ENCODE measurements at regions not wholly inside any gene's neighbourhood (a gene's known extent, or its start where the extent isn't known, plus 50 kb on each side); places are given as distances from the start of the nearest gene placed in this dataset.

DNA sequence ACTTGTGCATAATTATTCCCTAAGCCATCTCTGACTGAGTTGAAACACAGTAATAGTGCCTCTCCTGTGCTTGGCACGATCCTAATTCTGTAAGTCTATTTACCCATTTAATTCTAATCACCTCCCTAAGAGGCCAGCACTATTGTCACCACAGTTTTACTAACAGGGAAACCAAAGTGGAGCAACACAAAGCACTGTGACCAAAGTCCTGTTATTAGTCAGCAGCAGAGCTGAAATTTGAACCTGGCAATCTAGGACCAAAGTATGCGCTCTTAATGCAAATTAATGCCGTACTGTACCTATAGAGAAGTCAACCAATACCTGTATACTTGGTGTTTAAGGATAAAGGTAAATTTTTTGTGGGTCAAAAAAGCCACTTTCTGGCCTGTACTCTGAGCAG is 77.1 kb upstream of the CNTLN start:
- peaks cover 0 to 7% of the 10 kb centered on the region in 2 donors for H3K27me3 Mint-ChIP-seq
- ATAC-seq: no peak
- H3K27ac Mint-ChIP-seq: no peak overlapping the region
- no peaks in the 10 kb centered on the region for H3K36me3 Mint-ChIP-seq
- DNase-seq (ENCODE audit: low spot score): no peak
- no peaks in the 10 kb centered on the region for H3K4me1 Mint-ChIP-seq (ENCODE audit: low read depth in 2 of 2)
- H3K4me3 Mint-ChIP-seq: no peak overlapping the region
- no peaks in the 10 kb centered on the region for H3K9me3 Mint-ChIP-seq

GRCh38 chr9:17052626-17053025 is 82.2 kb upstream of the CNTLN start:
- Mint-ChIP-seq H3K27ac (no peak overlapping the region), H3K36me3 (no peaks in the 10 kb centered on the region), H3K4me1 (ENCODE audit: low read depth in 2 of 2) (no peaks in the 10 kb centered on the region), H3K4me3 (no peak overlapping the region), H3K27me3 (peaks cover 0 to 4% of the 10 kb centered on the region in 2 donors), H3K9me3 (no peaks in the 10 kb centered on the region)
- DNase-seq (ENCODE audit: low spot score): no peak
- no peak for ATAC-seq

- ATAC-seq: no peak
- no peaks in the 10 kb centered on the region for H3K36me3 Mint-ChIP-seq
- no peaks in the 10 kb centered on the region for H3K4me1 Mint-ChIP-seq (ENCODE audit: low read depth in 2 of 2)
- H3K4me3 Mint-ChIP-seq: no peak overlapping the region
- peaks cover 10 to 23% of the 10 kb centered on the region in 2 donors for H3K27me3 Mint-ChIP-seq
- no peaks in the 10 kb centered on the region for H3K9me3 Mint-ChIP-seq
- H3K27ac Mint-ChIP-seq: no peak overlapping the region
- DNase-seq (ENCODE audit: low spot score): no peak
These were observed 89.4 kb upstream of the CNTLN start for GRCh38 chr9:17045381-17045940.

- Mint-ChIP-seq H3K4me1 (ENCODE audit: low read depth in 2 of 2) (no peaks in the 10 kb centered on the region), H3K9me3 (peaks cover 3% of the 10 kb centered on the region), H3K27ac (no peak overlapping the region), H3K36me3 (no peaks in the 10 kb centered on the region), H3K4me3 (no peak overlapping the region), H3K27me3 (peaks cover 0 to 7% of the 10 kb centered on the region in 2 donors)
- ATAC-seq (no peak), DNase-seq (ENCODE audit: low spot score) (no peak)
These were observed 103.3 kb upstream of the CNTLN start for GRCh38 chr9:17031546-17031945.

- Mint-ChIP-seq H3K9me3 (peaks cover under 1% of the 10 kb centered on the region), H3K36me3 (no peaks in the 10 kb centered on the region), H3K27ac (no peak overlapping the region), H3K4me3 (no peak overlapping the region), H3K27me3 (peaks cover 0 to 5% of the 10 kb centered on the region in 2 donors), H3K4me1 (ENCODE audit: low read depth in 2 of 2) (no peaks in the 10 kb centered on the region)
- DNase-seq (ENCODE audit: low spot score) (no peak), ATAC-seq (no peak)
These were observed 109.6 kb upstream of the CNTLN start for GRCh38 chr9:17025281-17025680.

GRCh38 chr9:17024129-17024528 is 110.7 kb upstream of the CNTLN start:
- Mint-ChIP-seq H3K4me3 (no peak overlapping the region), H3K27me3 (peaks cover 0 to 5% of the 10 kb centered on the region in 2 donors), H3K9me3 (no peaks in the 10 kb centered on the region), H3K36me3 (no peaks in the 10 kb centered on the region), H3K4me1 (ENCODE audit: low read depth in 2 of 2) (peaks cover 0 to 2% of the 10 kb centered on the region in 2 donors), H3K27ac (no peak overlapping the region)
- DNase-seq (ENCODE audit: low spot score) (no peak), ATAC-seq (no peak)

GRCh38 chr9:17021387-17021970 is 113.4 kb upstream of the CNTLN start:
- peaks cover 0 to 2% of the 10 kb centered on the region in 2 donors for H3K27me3 Mint-ChIP-seq
- DNase-seq (ENCODE audit: low spot score): no peak
- no peak for ATAC-seq
- H3K36me3 Mint-ChIP-seq: no peaks in the 10 kb centered on the region
- no peaks in the 10 kb centered on the region for H3K9me3 Mint-ChIP-seq
- no peak overlapping the region for H3K27ac Mint-ChIP-seq
- no peak overlapping the region for H3K4me3 Mint-ChIP-seq
- peaks cover 0 to 10% of the 10 kb centered on the region in 2 donors for H3K4me1 Mint-ChIP-seq (ENCODE audit: low read depth in 2 of 2)

- ATAC-seq (no peak), DNase-seq (ENCODE audit: low spot score) (no peak)
- Mint-ChIP-seq H3K27ac (no peak overlapping the region), H3K27me3 (peaks cover 0 to 6% of the 10 kb centered on the region in 2 donors), H3K9me3 (no peaks in the 10 kb centered on the region), H3K36me3 (no peaks in the 10 kb centered on the region), H3K4me3 (no peak overlapping the region), H3K4me1 (ENCODE audit: low read depth in 2 of 2) (peaks cover 0 to 10% of the 10 kb centered on the region in 2 donors)
These were observed 115.4 kb upstream of the CNTLN start for GRCh38 chr9:17019398-17019797.

GRCh38 chr9:17018540-17019196 is 116.2 kb upstream of the CNTLN start:
- peaks cover 0 to 10% of the 10 kb centered on the region in 2 donors for H3K4me1 Mint-ChIP-seq (ENCODE audit: low read depth in 2 of 2)
- ATAC-seq (no peak), DNase-seq (ENCODE audit: low spot score) (no peak)
- peaks cover 0 to 6% of the 10 kb centered on the region in 2 donors for H3K27me3 Mint-ChIP-seq
- H3K27ac Mint-ChIP-seq: no peak overlapping the region
- H3K4me3 Mint-ChIP-seq: no peak overlapping the region
- no peaks in the 10 kb centered on the region for H3K9me3 Mint-ChIP-seq
- H3K36me3 Mint-ChIP-seq: no peaks in the 10 kb centered on the region

GRCh38 chr9:17017931-17018491 is 116.8 kb upstream of the CNTLN start:
- peaks cover 0 to 6% of the 10 kb centered on the region in 2 donors for H3K27me3 Mint-ChIP-seq
- no peaks in the 10 kb centered on the region for H3K9me3 Mint-ChIP-seq
- H3K4me1 Mint-ChIP-seq (ENCODE audit: low read depth in 2 of 2): peaks cover 0 to 10% of the 10 kb centered on the region in 2 donors
- ATAC-seq: peak in 1 of 2 donors; percentile 24
- H3K27ac Mint-ChIP-seq: no peak overlapping the region
- no peaks in the 10 kb centered on the region for H3K36me3 Mint-ChIP-seq
- H3K4me3 Mint-ChIP-seq: no peak overlapping the region
- no peak for DNase-seq (ENCODE audit: low spot score)

- peaks cover 0 to 7% of the 10 kb centered on the region in 2 donors for H3K4me1 Mint-ChIP-seq (ENCODE audit: low read depth in 2 of 2)
- H3K4me3 Mint-ChIP-seq: no peak overlapping the region
- peaks cover 5 to 6% of the 10 kb centered on the region in 2 donors for H3K27me3 Mint-ChIP-seq
- H3K27ac Mint-ChIP-seq: no peak overlapping the region
- H3K36me3 Mint-ChIP-seq: no peaks in the 10 kb centered on the region
- ATAC-seq (no peak), DNase-seq (ENCODE audit: low spot score) (no peak)
- no peaks in the 10 kb centered on the region for H3K9me3 Mint-ChIP-seq
These were observed 120.9 kb upstream of the CNTLN start for GRCh38 chr9:17013891-17014290.

DNA sequence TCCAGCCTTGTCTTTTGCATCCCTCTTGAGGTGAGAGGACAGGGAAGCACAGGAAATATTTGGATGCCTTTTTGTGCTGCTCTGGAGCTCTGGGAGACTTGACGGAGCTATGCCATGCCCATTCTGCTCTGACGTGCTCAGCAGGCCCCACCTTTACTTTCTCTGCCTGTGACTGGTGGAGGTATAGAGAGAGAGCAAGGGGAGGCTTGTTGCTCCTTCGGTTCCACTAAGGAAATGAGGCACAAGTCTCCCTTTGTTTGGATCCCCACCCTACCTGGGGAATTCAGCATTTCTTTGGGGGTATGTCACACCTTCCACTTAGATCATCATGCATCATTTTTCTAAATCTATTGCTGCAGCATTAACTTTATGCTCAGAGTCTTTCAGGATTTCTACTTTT is 121.8 kb upstream of the CNTLN start:
- Mint-ChIP-seq H3K27ac (no peak overlapping the region), H3K4me3 (no peak overlapping the region), H3K4me1 (ENCODE audit: low read depth in 2 of 2) (no peaks in the 10 kb centered on the region), H3K9me3 (no peaks in the 10 kb centered on the region), H3K36me3 (no peaks in the 10 kb centered on the region), H3K27me3 (peaks cover 5 to 6% of the 10 kb centered on the region in 2 donors)
- ATAC-seq (no peak), DNase-seq (ENCODE audit: low spot score) (no peak)

DNA sequence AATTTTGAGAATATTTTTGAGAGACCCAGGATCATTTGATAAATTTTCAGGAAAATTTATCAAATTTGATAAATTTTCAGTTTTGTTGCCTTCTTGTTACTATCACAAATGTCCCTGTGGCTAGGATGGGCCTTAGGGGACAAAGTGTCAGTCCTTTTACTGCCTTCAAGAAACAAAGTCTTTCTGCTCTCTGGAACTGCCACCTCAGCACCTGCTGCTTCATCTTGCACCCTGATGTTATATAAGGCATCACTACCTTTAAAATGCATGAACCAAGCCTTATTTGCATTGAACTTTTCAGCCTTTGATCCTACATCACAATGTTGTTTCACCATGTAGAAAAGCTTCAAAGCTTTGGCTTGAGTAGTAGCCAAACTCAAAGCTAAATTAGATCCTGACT is 123.0 kb upstream of the CNTLN start:
- H3K4me3 Mint-ChIP-seq: no peak overlapping the region
- no peak for ATAC-seq
- no peak for DNase-seq (ENCODE audit: low spot score)
- H3K4me1 Mint-ChIP-seq (ENCODE audit: low read depth in 2 of 2): peaks cover 0 to 3% of the 10 kb centered on the region in 2 donors
- peaks cover 5 to 9% of the 10 kb centered on the region in 2 donors for H3K27me3 Mint-ChIP-seq
- no peaks in the 10 kb centered on the region for H3K36me3 Mint-ChIP-seq
- H3K27ac Mint-ChIP-seq: no peak overlapping the region
- no peaks in the 10 kb centered on the region for H3K9me3 Mint-ChIP-seq

DNA sequence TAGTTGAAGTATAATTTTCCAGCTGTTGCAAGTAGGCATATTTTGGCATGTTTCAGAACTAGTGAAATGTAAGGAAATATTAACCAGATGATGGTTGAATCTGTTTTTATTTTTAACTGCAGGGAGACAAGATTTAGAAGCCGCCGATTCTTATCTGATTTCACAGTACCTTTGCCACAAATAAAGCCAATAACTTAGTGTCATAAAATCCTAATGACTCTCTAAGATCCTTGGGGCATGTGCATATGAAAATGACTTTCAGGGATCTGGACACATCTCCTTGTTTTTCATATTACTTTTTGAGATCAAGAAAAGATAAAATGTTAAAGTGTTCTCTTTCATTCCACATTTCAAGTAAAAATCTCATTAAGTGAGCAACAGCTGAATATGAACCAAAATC is 125.8 kb upstream of the CNTLN start:
- H3K4me3 Mint-ChIP-seq: no peak overlapping the region
- H3K27me3 Mint-ChIP-seq: peaks cover 5 to 6% of the 10 kb centered on the region in 2 donors
- DNase-seq (ENCODE audit: low spot score) (no peak), ATAC-seq (no peak)
- no peaks in the 10 kb centered on the region for H3K36me3 Mint-ChIP-seq
- H3K9me3 Mint-ChIP-seq: no peaks in the 10 kb centered on the region
- peaks cover 0 to 11% of the 10 kb centered on the region in 2 donors for H3K4me1 Mint-ChIP-seq (ENCODE audit: low read depth in 2 of 2)
- H3K27ac Mint-ChIP-seq: no peak overlapping the region
